Natural killer cell (primary cell): ENCODE measurements at regions not wholly inside any gene's neighbourhood (a gene's known extent, or its start where the extent isn't known, plus 50 kb on each side); places are given as distances from the start of the nearest gene placed in this dataset.
"Not testable (repeated sequence)": the region's sequence is repeated elsewhere in the genome, so short reads cannot be mapped to it uniquely, and the experiment has no call there.

Experiments
- ATAC-seq, 3 donors: fragments of 150-1000 bp in 2 of 3; fragments of 200-7000 bp in 1 of 3; cut with Tn5 transposase; 1 replicate in 1 of 3; 2 replicates in 2 of 3; pipeline ENCODE4 v1.10.0; 2021; ENCODE audit warnings: mild to moderate bottlenecking in 2 of 3, moderate library complexity in 2 of 3
- DNase-seq, 2 donors: peaks; one replicate each; pipeline versions ENCODE4 v3.0.0 to v3.0.0-alpha.2; 2013 to 2021; ENCODE audit warnings: mixed read lengths in 1 of 2
- H3K27ac ChIP-seq: one replicate; pipeline ENCODE4 v1.5.1; 2013; ENCODE audit warnings: mild to moderate bottlenecking, low read length
- H3K27me3 ChIP-seq: one replicate; pipeline ENCODE4 v1.6.1; 2013; ENCODE audit warnings: low read length; ENCODE audit not compliant: control insufficient read depth, insufficient read depth
- H3K36me3 ChIP-seq: one replicate; pipeline ENCODE4 v1.6.1; 2013; ENCODE audit warnings: low read length; ENCODE audit not compliant: control insufficient read depth, insufficient read depth
- H3K4me1 ChIP-seq: one replicate; pipeline ENCODE4 v1.6.1; 2013; ENCODE audit warnings: low read length; ENCODE audit not compliant: control insufficient read depth, insufficient read depth
- H3K4me3 ChIP-seq: one replicate; pipeline ENCODE4 v1.5.1; 2013; ENCODE audit warnings: low read length
- H3K9me3 ChIP-seq: one replicate; pipeline ENCODE4 v1.6.1; 2013; ENCODE audit warnings: low read length; ENCODE audit not compliant: control insufficient read depth, insufficient read depth
- H3K27ac Mint-ChIP-seq, 2 donors: one replicate each; pipeline ENCODE4 v1.8.0; 2022; ENCODE audit warnings: mild to moderate bottlenecking in 2 of 2, mixed read lengths in 2 of 2, moderate library complexity in 1 of 2
- H3K27me3 Mint-ChIP-seq, 2 donors: one replicate each; pipeline ENCODE4 v1.8.0; 2022; ENCODE audit warnings: low read depth in 2 of 2, mixed read lengths in 2 of 2
- H3K36me3 Mint-ChIP-seq: one replicate; pipeline ENCODE4 v1.8.0; 2022; ENCODE audit warnings: mixed read lengths
- H3K4me1 Mint-ChIP-seq, 2 donors: one replicate each; pipeline ENCODE4 v1.8.0; 2022; ENCODE audit warnings: mixed read lengths in 2 of 2
- H3K4me3 Mint-ChIP-seq: one replicate; pipeline ENCODE4 v1.8.0; 2022; ENCODE audit warnings: mild to moderate bottlenecking, moderate library complexity, mixed read lengths
- H3K9me3 Mint-ChIP-seq, 2 donors: one replicate each; pipeline ENCODE4 v1.8.0; 2022; ENCODE audit warnings: mixed read lengths in 2 of 2
- CTCF ChIP-seq: fragments of 200-600 bp; IDR thresholded peaks from one replicate; pipeline ENCODE4 v1.8.0; 2022; ENCODE audit warnings: antibody characterized with exemption
- WGBS: methylation state at CpG from one replicate; pipeline ENCODE4 v1.1.7; 2013; ENCODE audit warnings: missing lambda C conversion rate; ENCODE audit not compliant: insufficient coverage; 5-methylcytosine and 5-hydroxymethylcytosine counted together
- intact Hi-C: fragments of 100-400 bp; cut with micrococcal nuclease; formaldehyde crosslinking; loops from one replicate; pipeline ENCODE4 v1.14.2; 2022

GRCh38 chr4:38534344-38535045 is 129.5 kb upstream of the KLF3 start:
- TF ChIP-seq CTCF = no peak
- 77% methylated on average over 3 of the region's 3 CpGs for WGBS
- Histone ChIP-seq H3K27me3 (no peaks in the 10 kb centered on the region), H3K4me3 (no peak overlapping the region), H3K27ac (no peak overlapping the region), H3K36me3 (no peaks in the 10 kb centered on the region), H3K9me3 (no peaks in the 10 kb centered on the region), H3K4me1 (peaks cover 6% of the 10 kb centered on the region)
- ATAC-seq (no peak), DNase-seq (no peak)
- no peaks in the 10 kb centered on the region for H3K9me3 Mint-ChIP-seq
- no peak overlapping the region for H3K27ac Mint-ChIP-seq
- H3K4me1 Mint-ChIP-seq = peaks cover 5 to 12% of the 10 kb centered on the region in 2 donors
- H3K36me3 Mint-ChIP-seq = no peaks in the 10 kb centered on the region
- intact Hi-C loops = no loop called here
- H3K27me3 Mint-ChIP-seq = peaks cover 6 to 9% of the 10 kb centered on the region in 2 donors
- no peak overlapping the region for H3K4me3 Mint-ChIP-seq

- not testable (repeated sequence) for H3K27me3 Mint-ChIP-seq
Measured at GRCh38 chr4:38535071-38535470, 128.9 kb upstream of the KLF3 start.

DNA sequence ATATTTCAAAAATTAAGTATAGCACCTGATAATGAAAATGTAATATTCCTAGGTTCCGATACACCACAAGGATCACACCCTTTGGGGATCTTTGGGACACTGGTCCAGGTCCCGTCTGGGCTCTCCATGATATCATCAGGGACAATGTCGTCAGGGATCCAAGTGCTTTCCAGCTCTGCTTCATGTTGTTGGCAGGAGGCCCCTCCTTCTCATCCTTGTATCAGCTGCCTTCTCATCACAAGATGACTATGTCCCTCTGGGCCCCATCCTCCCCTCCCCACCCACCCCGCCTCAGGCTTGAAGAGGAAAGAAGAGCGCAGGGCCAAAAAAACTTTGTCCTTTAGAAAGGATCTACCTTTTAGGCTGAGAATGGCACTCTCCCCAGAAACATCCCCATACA is 128.3 kb upstream of the KLF3 start:
- no peaks in the 10 kb centered on the region for H3K4me1 ChIP-seq
- WGBS = 94% methylated on average over 3 of the region's 5 CpGs
- Mint-ChIP-seq H3K27me3 (peaks cover 6 to 9% of the 10 kb centered on the region in 2 donors), H3K4me3 (no peak overlapping the region), H3K27ac (no peak overlapping the region), H3K4me1 (peaks cover 0 to 7% of the 10 kb centered on the region in 2 donors), H3K9me3 (no peaks in the 10 kb centered on the region), H3K36me3 (no peaks in the 10 kb centered on the region)
- H3K36me3 ChIP-seq = no peaks in the 10 kb centered on the region
- intact Hi-C loops = no loop called here
- H3K27ac ChIP-seq = no peak overlapping the region
- H3K27me3 ChIP-seq = no peaks in the 10 kb centered on the region
- H3K9me3 ChIP-seq = no peaks in the 10 kb centered on the region
- TF ChIP-seq CTCF = no peak
- no peak for DNase-seq
- H3K4me3 ChIP-seq = no peak overlapping the region
- ATAC-seq = no peak

More at GRCh38 chr4:38535071-38535470, 128.9 kb upstream of the KLF3 start:
- H3K36me3 ChIP-seq, H3K27ac ChIP-seq, DNase-seq, H3K4me1 ChIP-seq, H3K9me3 Mint-ChIP-seq, H3K4me1 Mint-ChIP-seq, ATAC-seq, H3K4me3 ChIP-seq, H3K9me3 ChIP-seq, H3K27ac Mint-ChIP-seq, H3K27me3 ChIP-seq, intact Hi-C loops, H3K36me3 Mint-ChIP-seq, H3K4me3 Mint-ChIP-seq: not testable (repeated sequence)
- no CpG with 5 or more reads among the region's 1 CpG for WGBS

- no peak overlapping the region for H3K27ac Mint-ChIP-seq
- H3K36me3 Mint-ChIP-seq = no peaks in the 10 kb centered on the region
- H3K27me3 Mint-ChIP-seq = peaks cover 6 to 9% of the 10 kb centered on the region in 2 donors
- H3K4me1 ChIP-seq = no peaks in the 10 kb centered on the region
- H3K4me3 Mint-ChIP-seq = no peak overlapping the region
- TF ChIP-seq CTCF = no peak
- intact Hi-C loops = no loop called here
- H3K9me3 ChIP-seq = no peaks in the 10 kb centered on the region
- H3K27ac ChIP-seq = no peak overlapping the region
- no peaks in the 10 kb centered on the region for H3K9me3 Mint-ChIP-seq
- no peaks in the 10 kb centered on the region for H3K27me3 ChIP-seq
- no peak for ATAC-seq
- WGBS = 91% methylated on average over 1 of the region's 2 CpGs
- H3K36me3 ChIP-seq = no peaks in the 10 kb centered on the region
- H3K4me3 ChIP-seq = no peak overlapping the region
- peaks cover 0 to 7% of the 10 kb centered on the region in 2 donors for H3K4me1 Mint-ChIP-seq
- no peak for DNase-seq
Measured at GRCh38 chr4:38536716-38537115, 127.3 kb upstream of the KLF3 start.
